ENCODE measurements at regions not wholly inside any gene's neighbourhood (a gene's known extent, or its start where the extent isn't known, plus 50 kb on each side); places are given as distances from the start of the nearest gene placed in this dataset.

- no peak overlapping the region for H3K4me3 Mint-ChIP-seq
- DNase-seq (no peak), ATAC-seq (ENCODE audit: low read depth) (no peak)
- H3K27ac Mint-ChIP-seq, result no peak overlapping the region
- no peaks in the 10 kb centered on the region for H3K36me3 Mint-ChIP-seq
- H3K9me3 Mint-ChIP-seq, result no peaks in the 10 kb centered on the region
- POLR2A ChIA-PET, result no interaction called here
- H3K27me3 Mint-ChIP-seq, result no peaks in the 10 kb centered on the region
- no peaks in the 10 kb centered on the region for H3K4me1 Mint-ChIP-seq
These were observed 1239.6 kb upstream of the SORCS1 start for GRCh38 chr10:108404155-108404554.

DNA sequence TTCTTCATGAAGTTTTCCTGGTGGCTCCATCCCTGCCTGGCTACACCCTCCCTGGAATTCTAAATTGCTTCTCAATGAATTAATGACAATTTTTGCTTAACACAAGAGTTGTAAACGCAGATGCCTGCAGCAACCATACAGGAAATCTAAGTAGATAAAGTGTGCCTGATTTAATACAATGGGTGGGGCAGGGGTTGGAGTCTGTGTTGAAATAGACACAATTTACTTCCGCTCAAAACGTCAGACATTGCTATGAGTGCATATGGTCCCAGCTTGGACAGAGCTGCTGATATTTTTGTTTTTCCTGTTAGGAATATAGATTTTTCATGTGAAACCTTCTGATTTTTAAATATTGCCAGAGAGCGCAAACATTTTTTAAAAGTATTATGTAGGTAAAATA is 1235.0 kb upstream of the SORCS1 start:
- H3K9me3 Mint-ChIP-seq, result no peaks in the 10 kb centered on the region
- H3K4me3 Mint-ChIP-seq, result no peak overlapping the region
- DNase-seq (no peak), ATAC-seq (ENCODE audit: low read depth) (no peak)
- H3K4me1 Mint-ChIP-seq, result no peaks in the 10 kb centered on the region
- no peaks in the 10 kb centered on the region for H3K27me3 Mint-ChIP-seq
- POLR2A ChIA-PET, result no interaction called here
- H3K36me3 Mint-ChIP-seq, result no peaks in the 10 kb centered on the region
- H3K27ac Mint-ChIP-seq, result no peak overlapping the region

DNA sequence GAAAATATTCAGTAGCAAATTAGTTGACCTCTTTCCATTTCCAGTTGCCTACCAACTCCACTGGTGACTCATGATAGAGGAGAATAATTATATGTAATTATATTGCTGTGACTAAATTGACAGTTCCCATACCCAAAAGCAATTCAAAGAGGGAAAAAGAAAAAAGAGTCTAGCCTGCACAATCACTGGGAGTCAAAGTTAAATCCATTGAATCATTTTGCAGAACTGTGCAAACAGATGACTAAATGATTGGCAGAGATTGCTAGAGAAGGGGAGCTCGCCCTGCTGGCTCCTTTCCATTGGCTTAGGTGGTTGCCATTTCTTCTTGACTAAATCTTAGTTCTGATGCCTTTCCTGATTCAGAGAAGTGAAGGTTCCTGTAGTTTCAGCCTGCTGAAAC is 1228.6 kb upstream of the SORCS1 start:
- H3K4me1 Mint-ChIP-seq, result no peaks in the 10 kb centered on the region

DNA sequence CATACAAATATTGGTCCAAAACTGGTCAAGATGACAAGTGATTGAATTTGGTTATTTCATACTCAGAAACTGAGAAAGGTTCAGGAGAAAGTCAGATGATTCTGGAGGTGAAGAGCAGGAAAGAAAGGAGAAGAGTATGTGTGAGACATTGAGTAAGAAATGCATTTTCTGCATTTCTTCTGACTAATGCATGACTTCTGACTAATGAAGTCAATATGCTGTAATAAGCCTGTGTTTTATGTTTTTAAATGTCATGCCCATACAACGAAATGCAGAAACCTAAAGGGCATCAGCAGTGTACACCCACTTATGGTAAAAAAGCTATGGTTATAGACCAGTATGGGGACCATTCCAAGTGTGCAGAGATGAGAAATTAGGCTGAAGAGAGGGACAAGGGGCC is 1227.8 kb upstream of the SORCS1 start:
- ATAC-seq (ENCODE audit: low read depth), result no peak
- Mint-ChIP-seq H3K4me1 (no peaks in the 10 kb centered on the region), H3K4me3 (no peak overlapping the region), H3K9me3 (peaks cover 3% of the 10 kb centered on the region), H3K36me3 (no peaks in the 10 kb centered on the region), H3K27ac (no peak overlapping the region), H3K27me3 (no peaks in the 10 kb centered on the region)
- POLR2A ChIA-PET, result no interaction called here
- DNase-seq, result no peak

More for the DNA sequence above, 1228.6 kb upstream of the SORCS1 start:
- POLR2A ChIA-PET, result no interaction called here
- H3K27me3 Mint-ChIP-seq, result no peaks in the 10 kb centered on the region
- peaks cover 1% of the 10 kb centered on the region for H3K9me3 Mint-ChIP-seq
- H3K27ac Mint-ChIP-seq, result no peak overlapping the region
- no peaks in the 10 kb centered on the region for H3K36me3 Mint-ChIP-seq
- H3K4me3 Mint-ChIP-seq, result no peak overlapping the region
- DNase-seq (no peak), ATAC-seq (ENCODE audit: low read depth) (no peak)

DNA sequence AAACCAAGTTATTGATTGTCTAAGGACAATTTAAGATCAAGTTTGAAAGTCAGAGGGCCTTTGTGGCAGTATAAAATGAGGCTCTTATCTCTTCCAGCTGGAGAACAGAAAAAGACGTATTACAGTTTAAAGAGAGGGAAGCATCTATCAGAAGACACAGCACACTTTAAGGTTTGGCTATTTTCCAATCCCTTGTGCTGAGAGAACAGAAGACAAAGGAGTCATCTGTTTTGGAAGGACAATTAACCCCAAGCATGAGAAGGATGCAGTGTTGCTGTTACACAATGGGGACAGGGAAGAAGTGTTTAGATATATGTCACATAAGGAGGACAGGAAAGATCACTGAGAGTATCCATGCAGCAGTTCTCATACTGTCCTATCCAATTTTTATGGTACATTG is 1224.2 kb upstream of the SORCS1 start:
- POLR2A ChIA-PET, result no interaction called here
- peaks cover 6% of the 10 kb centered on the region for H3K9me3 Mint-ChIP-seq

GRCh38 chr10:108385963-108386362 is 1221.5 kb upstream of the SORCS1 start:
- peaks cover 6% of the 10 kb centered on the region for H3K9me3 Mint-ChIP-seq
- H3K4me3 Mint-ChIP-seq, result no peak overlapping the region
- no peak for DNase-seq
- no peaks in the 10 kb centered on the region for H3K4me1 Mint-ChIP-seq
- H3K27ac Mint-ChIP-seq, result no peak overlapping the region
- H3K27me3 Mint-ChIP-seq, result no peaks in the 10 kb centered on the region
- H3K36me3 Mint-ChIP-seq, result no peaks in the 10 kb centered on the region
- no peak for ATAC-seq (ENCODE audit: low read depth)
- POLR2A ChIA-PET, result no interaction called here

More for the DNA sequence above, 1224.2 kb upstream of the SORCS1 start:
- DNase-seq, result no peak
- no peaks in the 10 kb centered on the region for H3K4me1 Mint-ChIP-seq
- H3K36me3 Mint-ChIP-seq, result no peaks in the 10 kb centered on the region
- H3K4me3 Mint-ChIP-seq, result no peak overlapping the region
- no peaks in the 10 kb centered on the region for H3K27me3 Mint-ChIP-seq
- no peak overlapping the region for H3K27ac Mint-ChIP-seq
- ATAC-seq (ENCODE audit: low read depth), result no peak

DNA sequence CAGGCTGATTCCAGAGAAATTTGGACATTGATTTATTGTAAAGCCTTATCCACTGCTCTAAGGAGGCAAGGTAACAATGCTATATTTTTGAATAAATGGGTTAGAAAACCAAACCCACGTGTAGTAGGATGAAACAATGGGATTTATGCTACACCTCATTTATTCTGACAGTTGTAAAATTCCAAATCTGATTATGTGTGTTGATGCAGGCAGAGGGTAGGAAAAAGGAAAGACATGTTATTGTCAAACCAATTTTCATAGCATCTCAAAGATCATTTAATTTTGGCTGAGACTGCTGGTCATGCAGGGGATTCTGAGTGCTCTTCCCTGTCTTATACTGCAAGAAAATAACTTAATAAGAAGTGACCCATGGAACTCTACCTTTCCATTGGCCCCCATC is 1219.9 kb upstream of the SORCS1 start:
- DNase-seq (no peak), ATAC-seq (ENCODE audit: low read depth) (no peak)
- Mint-ChIP-seq H3K36me3 (no peaks in the 10 kb centered on the region), H3K9me3 (peaks cover 6% of the 10 kb centered on the region), H3K4me3 (no peak overlapping the region), H3K27me3 (no peaks in the 10 kb centered on the region), H3K4me1 (no peaks in the 10 kb centered on the region), H3K27ac (no peak overlapping the region)
- POLR2A ChIA-PET, result no interaction called here

DNA sequence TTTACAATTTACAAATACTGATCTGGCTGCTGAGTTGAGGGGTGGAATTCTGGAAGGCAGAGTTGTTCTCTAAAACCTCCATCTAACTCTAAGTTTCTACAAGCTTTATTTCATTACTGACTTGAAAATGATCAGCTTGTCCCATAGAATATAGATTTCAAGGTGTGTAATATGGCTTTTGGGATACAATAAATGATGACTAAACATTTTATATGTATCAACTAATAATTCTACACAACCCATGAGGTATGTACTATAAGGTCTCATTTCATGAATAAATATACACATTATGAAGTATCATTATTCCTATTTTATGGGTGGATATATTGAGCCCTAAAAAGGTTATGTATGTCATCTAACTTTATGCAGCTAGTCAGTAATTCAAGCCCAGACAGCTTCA is 1214.3 kb upstream of the SORCS1 start:
- Mint-ChIP-seq H3K4me1 (no peaks in the 10 kb centered on the region), H3K36me3 (no peaks in the 10 kb centered on the region), H3K9me3 (peaks cover 2% of the 10 kb centered on the region), H3K4me3 (no peak overlapping the region), H3K27ac (no peak overlapping the region), H3K27me3 (no peaks in the 10 kb centered on the region)
- POLR2A ChIA-PET, result no interaction called here
- DNase-seq (no peak), ATAC-seq (ENCODE audit: low read depth) (no peak)

- Mint-ChIP-seq H3K27ac (no peak overlapping the region), H3K27me3 (no peaks in the 10 kb centered on the region), H3K4me1 (no peaks in the 10 kb centered on the region), H3K36me3 (no peaks in the 10 kb centered on the region), H3K9me3 (peaks cover 6% of the 10 kb centered on the region), H3K4me3 (no peak overlapping the region)
- POLR2A ChIA-PET, result no interaction called here
- DNase-seq (no peak), ATAC-seq (ENCODE audit: low read depth) (no peak)
These were observed 1211.2 kb upstream of the SORCS1 start for GRCh38 chr10:108375691-108376090.

DNA sequence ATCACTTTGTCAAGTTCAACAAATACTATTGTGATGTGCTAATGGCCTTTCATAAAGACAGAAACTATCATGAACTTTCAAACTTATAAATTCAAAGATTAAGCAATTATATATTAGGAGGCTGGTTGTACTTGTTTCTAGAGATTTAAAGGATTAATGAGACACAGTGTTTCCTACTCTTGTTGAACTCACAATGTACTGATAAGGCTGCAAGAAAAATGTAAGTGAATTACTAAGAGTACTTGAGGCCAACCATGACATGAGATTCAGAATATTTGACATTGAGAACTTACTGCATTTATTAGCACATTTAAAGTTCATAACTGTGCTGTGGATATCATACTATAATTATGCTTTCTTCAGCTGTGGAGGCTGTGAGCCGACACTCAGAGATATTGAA is 1210.5 kb upstream of the SORCS1 start:
- Mint-ChIP-seq H3K4me3 (no peak overlapping the region), H3K9me3 (peaks cover 4% of the 10 kb centered on the region)
- POLR2A ChIA-PET, result no interaction called here

DNA sequence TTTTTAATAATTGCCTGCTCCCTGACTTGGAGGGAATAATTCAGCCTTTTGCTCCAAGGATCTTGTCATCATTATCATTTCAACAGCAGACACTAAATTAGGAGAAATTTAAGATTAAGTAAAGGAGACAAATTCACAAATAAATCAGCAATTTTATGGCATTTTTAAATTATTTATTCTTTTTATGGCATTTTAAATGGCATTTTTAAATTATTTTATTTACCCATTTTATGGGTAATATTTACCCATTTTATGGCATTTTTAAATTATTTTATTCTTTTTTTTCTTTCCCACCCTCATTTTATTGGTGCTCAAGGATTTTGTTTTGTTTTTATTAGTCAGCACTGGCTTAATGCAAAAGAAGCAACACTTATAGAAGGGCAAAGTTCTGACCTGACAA is 1201.0 kb upstream of the SORCS1 start:
- Mint-ChIP-seq H3K36me3 (no peaks in the 10 kb centered on the region), H3K4me3 (no peak overlapping the region), H3K4me1 (no peaks in the 10 kb centered on the region), H3K27me3 (no peaks in the 10 kb centered on the region), H3K27ac (no peak overlapping the region), H3K9me3 (no peaks in the 10 kb centered on the region)
- no peak for ATAC-seq (ENCODE audit: low read depth)
- DNase-seq, result no peak
- POLR2A ChIA-PET, result no interaction called here

More for the DNA sequence above, 1210.5 kb upstream of the SORCS1 start:
- DNase-seq (no peak), ATAC-seq (ENCODE audit: low read depth) (no peak)
- no peak overlapping the region for H3K27ac Mint-ChIP-seq
- no peaks in the 10 kb centered on the region for H3K36me3 Mint-ChIP-seq
- H3K4me1 Mint-ChIP-seq, result no peaks in the 10 kb centered on the region
- no peaks in the 10 kb centered on the region for H3K27me3 Mint-ChIP-seq

GRCh38 chr10:108363576-108363975 is 1199.1 kb upstream of the SORCS1 start:
- Mint-ChIP-seq H3K27ac (no peak overlapping the region), H3K36me3 (no peaks in the 10 kb centered on the region), H3K9me3 (peaks cover 2% of the 10 kb centered on the region), H3K27me3 (no peaks in the 10 kb centered on the region), H3K4me3 (no peak overlapping the region), H3K4me1 (no peaks in the 10 kb centered on the region)
- DNase-seq (no peak), ATAC-seq (ENCODE audit: low read depth) (no peak)
- POLR2A ChIA-PET, result no interaction called here

- Mint-ChIP-seq H3K27ac (no peak overlapping the region), H3K4me3 (no peak overlapping the region), H3K9me3 (peaks cover 2% of the 10 kb centered on the region), H3K27me3 (no peaks in the 10 kb centered on the region), H3K4me1 (no peaks in the 10 kb centered on the region), H3K36me3 (no peaks in the 10 kb centered on the region)
- no peak for DNase-seq
- no peak for ATAC-seq (ENCODE audit: low read depth)
- POLR2A ChIA-PET, result no interaction called here
These were observed 1198.5 kb upstream of the SORCS1 start for GRCh38 chr10:108362961-108363360.

GRCh38 chr10:108362296-108362695 is 1197.8 kb upstream of the SORCS1 start:
- Mint-ChIP-seq H3K4me3 (no peak overlapping the region), H3K4me1 (no peaks in the 10 kb centered on the region)
- POLR2A ChIA-PET, result no interaction called here

DNA sequence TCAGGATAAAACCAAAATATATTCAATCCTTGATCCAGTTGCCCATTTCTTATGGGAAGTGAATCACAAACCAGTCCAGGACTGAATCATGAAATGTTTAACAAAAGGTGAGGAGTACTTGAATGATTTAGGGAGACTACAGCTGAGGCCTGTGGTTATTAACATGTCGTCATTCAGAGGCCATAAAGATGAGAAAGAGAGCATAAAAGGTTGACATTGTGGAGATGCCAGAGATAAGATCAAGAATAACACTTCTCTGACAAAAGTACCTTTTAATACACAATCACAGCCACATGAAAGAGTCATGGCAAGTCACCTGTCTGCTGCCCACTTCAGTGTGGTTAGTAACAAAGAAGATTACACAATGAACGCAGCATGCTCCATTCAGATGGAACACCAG is 1195.7 kb upstream of the SORCS1 start:
- Mint-ChIP-seq H3K27me3 (no peaks in the 10 kb centered on the region), H3K9me3 (peaks cover 3% of the 10 kb centered on the region), H3K27ac (no peak overlapping the region), H3K36me3 (no peaks in the 10 kb centered on the region), H3K4me3 (no peak overlapping the region), H3K4me1 (no peaks in the 10 kb centered on the region)
- no peak for DNase-seq
- POLR2A ChIA-PET, result no interaction called here
- ATAC-seq (ENCODE audit: low read depth), result no peak

More at GRCh38 chr10:108362296-108362695, 1197.8 kb upstream of the SORCS1 start:
- H3K27me3 Mint-ChIP-seq, result no peaks in the 10 kb centered on the region
- no peak overlapping the region for H3K27ac Mint-ChIP-seq
- H3K9me3 Mint-ChIP-seq, result peaks cover 3% of the 10 kb centered on the region
- DNase-seq, result no peak
- no peak for ATAC-seq (ENCODE audit: low read depth)
- no peaks in the 10 kb centered on the region for H3K36me3 Mint-ChIP-seq

All from activated naive CD8-positive, alpha-beta T cell treated with anti-CD3 and anti-CD28 coated beads, Interleukin-2, amount 10 ng/mL, durations not matched to agents 7 days and 5 days (primary cell).